Uterus (tissue), 2 donors: ENCODE measurements at regions not wholly inside any gene's neighbourhood (a gene's known extent, or its start where the extent isn't known, plus 50 kb on each side); places are given as distances from the start of the nearest gene placed in this dataset.

ENCODE experiments used
- POLR2A ChIP-seq, 2 donors: fragments of 450-650 bp; IDR thresholded peaks; one replicate each; pipeline ENCODE4 v1.6.1; 2016; ENCODE audit warnings: antibody characterized with exemption in 2 of 2, mild to moderate bottlenecking in 1 of 2, moderate library complexity in 1 of 2
- TF ChIP-seq, protein P1 (sequence below), 4 experiments: fragments of 200-600 bp in 2 of 4; fragments of 450-650 bp in 2 of 4; sonication (generic) in 2 of 4; IDR thresholded peaks; one replicate each; pipeline ENCODE4 v1.5.1; 2016 to 2019; ENCODE audit warnings: antibody characterized with exemption in 4 of 4, mild to moderate bottlenecking in 2 of 4, moderate library complexity in 1 of 4

GRCh38 chr9:135179976-135180375 is 92.5 kb downstream of the OLFM1 start:
- TF ChIP-seq, protein P1, sequence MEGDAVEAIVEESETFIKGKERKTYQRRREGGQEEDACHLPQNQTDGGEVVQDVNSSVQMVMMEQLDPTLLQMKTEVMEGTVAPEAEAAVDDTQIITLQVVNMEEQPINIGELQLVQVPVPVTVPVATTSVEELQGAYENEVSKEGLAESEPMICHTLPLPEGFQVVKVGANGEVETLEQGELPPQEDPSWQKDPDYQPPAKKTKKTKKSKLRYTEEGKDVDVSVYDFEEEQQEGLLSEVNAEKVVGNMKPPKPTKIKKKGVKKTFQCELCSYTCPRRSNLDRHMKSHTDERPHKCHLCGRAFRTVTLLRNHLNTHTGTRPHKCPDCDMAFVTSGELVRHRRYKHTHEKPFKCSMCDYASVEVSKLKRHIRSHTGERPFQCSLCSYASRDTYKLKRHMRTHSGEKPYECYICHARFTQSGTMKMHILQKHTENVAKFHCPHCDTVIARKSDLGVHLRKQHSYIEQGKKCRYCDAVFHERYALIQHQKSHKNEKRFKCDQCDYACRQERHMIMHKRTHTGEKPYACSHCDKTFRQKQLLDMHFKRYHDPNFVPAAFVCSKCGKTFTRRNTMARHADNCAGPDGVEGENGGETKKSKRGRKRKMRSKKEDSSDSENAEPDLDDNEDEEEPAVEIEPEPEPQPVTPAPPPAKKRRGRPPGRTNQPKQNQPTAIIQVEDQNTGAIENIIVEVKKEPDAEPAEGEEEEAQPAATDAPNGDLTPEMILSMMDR (IDR thresholded peaks at IDR 0.05): no peak
- TF ChIP-seq POLR2A (IDR thresholded peaks at IDR 0.05): no peak
